Central memory CD4-positive, alpha-beta T cell (primary cell): ENCODE measurements at regions not wholly inside any gene's neighbourhood (a gene's known extent, or its start where the extent isn't known, plus 50 kb on each side); places are given as distances from the start of the nearest gene placed in this dataset.
"Not testable (repeated sequence)": the region's sequence is repeated elsewhere in the genome, so short reads cannot be mapped to it uniquely, and the experiment has no call there.

Experiments used
- DNase-seq: peaks from one replicate; pipeline ENCODE4 v3.0.0; 2022

DNA sequence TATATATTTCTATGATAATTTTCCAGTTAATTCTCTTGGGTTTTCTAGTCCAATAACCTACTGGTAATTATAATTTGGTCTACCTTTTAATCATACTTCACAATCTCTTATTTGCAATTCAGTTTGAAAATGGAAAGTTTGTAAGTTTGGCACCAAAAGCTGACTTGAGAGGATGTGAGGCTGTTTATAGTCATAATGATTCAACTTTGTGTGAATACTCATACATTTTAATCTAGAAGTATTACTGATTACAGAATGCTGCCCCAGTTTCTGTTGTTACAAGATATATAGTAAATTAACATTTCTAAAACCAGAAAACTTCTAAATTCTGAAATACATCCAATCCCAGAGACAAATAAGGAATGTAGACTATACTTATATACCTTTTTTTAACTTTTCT lies 158.2 kb downstream of the SLC38A4 start:
- DNase-seq, result no peak

DNA sequence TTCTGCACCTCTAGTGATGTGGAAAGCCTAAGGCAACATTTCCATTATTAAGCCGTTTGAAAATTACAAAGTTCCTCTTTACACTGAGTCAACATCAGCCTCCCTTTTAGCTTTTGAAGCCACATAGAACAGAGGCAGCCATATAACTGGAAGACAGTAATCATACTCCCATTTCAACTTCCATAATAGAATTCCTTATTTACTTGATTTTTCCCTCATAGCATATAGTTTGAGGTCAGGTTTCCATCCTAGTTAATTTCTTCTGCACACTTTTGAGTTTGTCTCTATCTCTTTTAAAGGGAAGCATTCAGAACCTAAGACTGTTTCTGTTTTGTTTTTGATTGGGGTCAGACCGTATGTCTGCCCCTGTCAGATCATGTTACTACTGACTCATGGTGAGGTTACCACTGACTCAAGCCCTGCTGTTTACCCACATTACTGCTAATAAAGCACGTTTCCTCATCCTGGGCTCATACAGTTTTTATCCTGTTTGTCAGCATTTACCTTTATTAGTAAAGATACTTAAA lies 161.0 kb downstream of the SLC38A4 start:
- no peak for DNase-seq

GRCh38 chr12:46663318-46663717 lies 162.5 kb downstream of the SLC38A4 start:
- no peak for DNase-seq

- peak; percentile 38 for DNase-seq
These were observed 164.5 kb downstream of the SLC38A4 start for GRCh38 chr12:46661110-46661845.

GRCh38 chr12:46660719-46661109 lies 165.1 kb downstream of the SLC38A4 start:
- DNase-seq, result no peak

DNA sequence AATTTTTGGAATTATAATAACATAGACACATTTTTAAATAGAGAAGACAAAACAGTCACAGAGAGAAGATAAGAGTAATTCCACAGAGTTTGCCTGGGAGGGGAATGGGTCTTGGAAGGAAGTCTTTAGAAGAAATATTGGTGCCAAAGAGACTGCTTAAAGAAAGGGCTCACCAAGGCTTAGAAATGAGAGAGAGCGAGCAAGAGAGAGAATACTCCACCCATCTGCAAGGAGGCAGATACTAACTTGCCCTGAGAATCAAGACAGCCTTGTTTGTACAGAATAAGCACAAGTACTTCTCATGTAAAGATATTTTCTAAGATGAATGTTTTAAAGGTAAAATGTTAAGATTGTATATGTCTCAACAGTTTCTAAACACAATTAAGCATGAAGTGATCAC lies 165.5 kb downstream of the SLC38A4 start:
- DNase-seq, result no peak

GRCh38 chr12:46659824-46660223 lies 166.0 kb downstream of the SLC38A4 start:
- DNase-seq, result no peak

DNA sequence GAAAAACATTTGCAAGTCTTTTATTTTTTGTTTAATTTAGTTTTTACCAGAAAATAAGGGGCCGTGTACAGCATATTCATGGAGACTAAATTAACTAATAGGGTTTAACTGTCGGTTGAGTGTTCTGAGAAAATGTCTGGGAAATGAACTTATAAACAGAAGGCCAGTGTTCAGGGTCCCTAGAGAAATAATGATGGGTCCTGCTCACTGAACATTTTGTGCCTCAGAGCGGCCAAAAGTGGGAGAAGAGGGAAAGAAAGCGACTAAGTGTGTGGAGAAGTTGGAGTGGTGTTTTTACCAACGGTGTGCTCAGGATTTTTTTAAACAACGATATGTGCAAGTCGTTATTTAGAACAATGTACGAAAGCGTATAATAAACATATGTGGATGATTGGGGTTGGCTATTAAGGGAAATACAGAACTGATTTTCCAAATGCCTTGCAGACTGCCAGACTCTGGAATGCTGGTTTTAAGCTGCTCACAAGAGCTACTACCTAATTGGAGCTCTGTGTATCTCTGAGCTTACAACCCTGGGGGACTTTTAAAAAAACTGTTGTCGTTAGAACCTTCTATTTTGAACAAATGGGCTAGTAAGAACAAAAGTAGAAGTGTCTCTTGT lies 166.7 kb downstream of the SLC38A4 start:
- no peak for DNase-seq

DNA sequence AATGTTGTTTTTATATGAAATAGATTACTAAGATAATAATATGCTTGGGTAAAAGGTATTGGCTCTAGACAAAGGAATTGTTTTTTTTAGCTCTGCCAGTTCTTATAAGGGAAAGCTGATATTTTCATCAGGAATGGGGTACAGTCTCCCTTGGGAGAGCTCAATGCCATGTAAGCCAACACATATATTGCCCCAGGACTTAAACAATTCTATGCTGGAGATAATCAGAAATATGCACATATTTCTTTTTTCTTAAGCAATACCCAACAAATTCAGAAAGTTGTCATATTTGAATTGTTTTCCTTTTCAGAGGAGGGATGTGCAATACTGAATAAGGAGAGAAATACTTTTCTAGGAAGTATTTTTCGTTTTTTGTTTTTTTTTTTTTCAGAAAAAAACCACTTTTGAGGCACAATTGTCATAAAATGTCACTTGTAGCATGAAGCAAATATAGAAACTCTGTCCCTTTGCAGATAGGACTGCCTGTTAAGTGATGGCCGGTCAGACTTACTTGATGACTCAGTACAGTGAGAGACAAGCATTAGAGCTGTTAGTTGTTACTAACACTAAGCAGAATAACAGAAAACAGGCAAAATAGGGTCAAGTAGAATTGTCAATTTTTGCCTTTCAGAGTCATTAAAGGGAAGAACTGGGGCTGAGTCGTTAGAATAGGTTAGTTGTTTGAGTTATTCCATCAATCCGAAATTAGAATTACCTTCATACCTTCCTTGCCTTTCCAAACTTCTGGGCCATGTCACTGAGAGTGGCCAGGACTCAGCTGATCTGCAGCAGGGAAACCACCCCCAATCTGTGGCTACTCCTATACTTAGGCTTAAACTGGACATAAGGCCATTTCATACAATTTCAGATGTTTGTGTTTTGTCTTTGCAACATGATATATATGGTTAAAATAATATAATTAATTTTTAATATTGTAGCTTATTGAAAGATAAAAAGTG lies 168.1 kb downstream of the SLC38A4 start:
- no peak for DNase-seq

GRCh38 chr12:46655984-46656383 lies 169.8 kb downstream of the SLC38A4 start:
- not testable (repeated sequence) for DNase-seq

GRCh38 chr12:46653311-46653710 lies 172.5 kb downstream of the SLC38A4 start:
- no peak for DNase-seq

- DNase-seq, result no peak
These were observed 173.1 kb downstream of the SLC38A4 start for GRCh38 chr12:46652692-46653091.

GRCh38 chr12:46650688-46651087 lies 175.1 kb downstream of the SLC38A4 start:
- no peak for DNase-seq

- no peak for DNase-seq
These were observed 176.4 kb downstream of the SLC38A4 start for GRCh38 chr12:46649433-46649832.

- no peak for DNase-seq
These were observed 178.8 kb downstream of the SLC38A4 start for GRCh38 chr12:46647034-46647433.

- not testable (repeated sequence) for DNase-seq
These were observed 184.1 kb downstream of the SLC38A4 start for GRCh38 chr12:46641649-46642048.

DNA sequence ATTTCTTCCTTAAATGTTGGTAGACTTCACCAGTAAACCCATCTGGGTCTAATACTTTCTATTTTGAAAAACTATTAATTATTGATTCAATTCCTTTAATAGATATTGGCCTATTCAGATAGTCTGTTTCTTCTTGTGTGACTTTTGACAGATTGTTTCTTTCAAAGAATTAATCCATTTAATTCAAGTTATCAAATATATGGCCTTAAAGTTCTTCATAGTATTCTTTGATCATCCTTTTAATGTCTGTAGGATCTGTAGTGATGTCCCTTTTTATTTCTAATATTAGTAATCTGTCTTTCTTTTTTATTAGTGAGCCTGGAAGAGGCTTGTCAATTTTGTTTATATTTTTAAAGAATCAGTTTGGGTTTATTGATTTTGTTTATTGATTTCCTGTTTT lies 190.0 kb downstream of the SLC38A4 start:
- DNase-seq, result no peak

DNA sequence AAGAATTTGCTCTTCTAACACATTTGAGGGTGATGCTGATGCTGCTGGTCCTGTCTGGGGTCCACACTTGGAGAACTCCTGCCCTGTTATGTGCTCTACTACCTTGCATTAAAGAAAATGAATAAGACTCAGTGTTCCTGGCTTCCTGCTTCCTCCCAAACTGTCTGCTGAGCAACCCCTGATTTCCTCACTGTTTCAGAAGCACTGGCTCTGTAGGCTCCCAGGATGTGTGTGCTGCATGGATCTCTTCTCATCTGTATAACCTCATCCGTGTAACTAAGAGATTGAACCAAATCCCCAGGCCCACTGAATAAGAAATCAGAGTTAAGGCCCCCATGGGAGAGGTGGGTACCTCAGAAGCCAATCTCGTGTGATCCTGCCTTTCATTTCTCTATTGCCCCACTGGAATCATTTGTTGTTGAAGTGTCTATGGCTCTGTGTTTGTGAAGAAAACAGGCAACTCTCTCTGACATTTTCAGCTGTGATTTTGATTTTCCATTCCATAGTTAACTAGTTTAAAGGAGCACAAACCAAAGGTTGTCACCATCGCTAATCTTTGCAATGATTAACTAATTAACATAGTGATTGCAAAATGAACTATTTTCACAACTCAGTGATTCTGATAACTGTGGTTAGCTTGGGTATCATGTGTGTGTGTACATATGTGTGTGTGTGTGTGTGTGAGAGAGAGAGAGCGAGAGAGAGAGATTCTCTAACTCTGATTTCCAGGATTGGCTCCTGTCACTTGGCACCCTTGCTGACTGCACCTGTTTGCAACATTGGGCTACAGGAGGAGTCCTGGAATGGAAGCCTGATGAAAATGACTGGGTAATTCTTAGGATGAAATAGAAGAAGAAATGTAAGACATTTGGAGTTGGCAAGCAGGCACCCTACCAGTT lies 196.2 kb downstream of the SLC38A4 start:
- no peak for DNase-seq

DNA sequence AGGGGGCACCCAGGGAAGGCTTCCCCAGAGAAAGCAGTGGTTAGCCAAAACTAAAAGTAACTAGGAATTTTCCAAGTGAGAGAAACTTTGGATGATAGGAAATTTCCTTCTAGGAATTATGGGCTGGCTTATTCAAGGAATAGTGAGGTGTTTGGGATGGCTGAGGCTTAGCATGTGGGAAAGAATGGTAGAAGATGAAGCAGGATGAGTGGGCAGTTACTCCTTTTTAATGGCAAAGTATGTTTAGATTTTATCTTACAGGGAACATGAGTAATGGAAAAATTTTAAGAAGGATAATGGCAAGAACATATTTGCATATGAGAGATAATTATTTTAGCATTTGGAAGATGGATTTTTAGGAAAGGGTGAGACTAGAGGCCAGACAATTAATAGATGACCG lies 197.6 kb downstream of the SLC38A4 start:
- no peak for DNase-seq

GRCh38 chr12:46627686-46628085 lies 198.1 kb downstream of the SLC38A4 start:
- DNase-seq, result no peak

GRCh38 chr12:46619474-46619873 lies 206.3 kb downstream of the SLC38A4 start:
- not testable (repeated sequence) for DNase-seq

DNA sequence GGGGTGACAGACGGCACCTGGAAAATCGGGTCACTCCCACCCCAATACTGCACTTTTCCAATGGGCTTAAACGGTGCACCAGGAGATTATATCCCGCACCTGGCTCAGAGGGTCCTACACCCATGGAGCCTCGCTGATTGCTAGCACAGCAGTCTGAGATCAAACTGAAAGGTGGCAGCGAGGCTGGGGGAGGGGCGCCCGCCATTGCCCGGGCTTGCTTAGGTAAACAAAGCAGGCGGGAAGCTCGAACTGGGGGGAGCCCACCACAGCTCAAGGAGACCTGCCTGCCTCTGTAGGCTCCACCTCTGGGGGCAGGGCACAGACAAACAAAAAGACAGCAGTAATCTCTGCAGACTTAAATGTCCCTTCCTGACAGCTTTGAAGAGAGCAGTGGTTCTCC lies 208.1 kb downstream of the SLC38A4 start:
- not testable (repeated sequence) for DNase-seq
